ENCODE measurements at regions not wholly inside any gene's neighbourhood (a gene's known extent, or its start where the extent isn't known, plus 50 kb on each side); places are given as distances from the start of the nearest gene placed in this dataset.

DNA sequence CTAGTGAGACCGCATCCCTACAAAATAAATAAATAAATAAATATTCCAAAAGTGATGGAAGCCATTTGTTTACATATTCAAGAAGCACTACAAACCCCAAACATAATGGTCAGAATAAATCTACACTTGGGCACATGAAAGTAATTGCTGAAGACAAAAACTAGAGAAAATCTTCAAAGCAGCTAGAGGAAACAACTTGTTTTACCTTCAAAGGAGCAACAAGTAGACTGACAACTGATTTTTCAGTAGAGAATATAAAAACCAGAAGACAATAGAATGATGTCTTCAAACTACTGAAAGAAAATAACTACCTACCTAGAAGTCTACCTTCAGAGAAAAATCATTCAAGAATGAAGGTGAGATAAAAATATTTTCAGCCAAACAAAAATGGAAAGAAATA is 89.4 kb downstream of the TPRA1 start:
- WGBS (ENCODE audit: low lambda C conversion rate): 35% methylated on average over 1 of the region's 1 CpG
- Histone ChIP-seq H3K27ac (ENCODE audit: low read depth in 2 of 2, low read length in 1 of 2) (no peak overlapping the region), H3K9ac (no peak overlapping the region), H3K4me3 (ENCODE audit: low read depth in 2 of 2, low read length in 1 of 2) (no peak overlapping the region), H3K79me2 (ENCODE audit: insufficient read depth) (no peaks in the 10 kb centered on the region), H2AFZ (ENCODE audit: low read depth) (no peak overlapping the region), H3K27me3 (ENCODE audit: insufficient read depth) (no peaks in the 10 kb centered on the region), H3K4me1 (ENCODE audit: control insufficient read depth in 1 of 2, insufficient read depth in 2 of 2, low read depth in 1 of 2, low read length in 1 of 2) (no peaks in the 10 kb centered on the region), H3K9me3 (peaks cover 20% of the 10 kb centered on the region), H3F3A (replicated peaks; ENCODE audit: insufficient read depth) (no peaks in the 10 kb centered on the region), H4K20me1 (ENCODE audit: insufficient read depth) (no peaks in the 10 kb centered on the region), H3K9me2 (no peaks in the 10 kb centered on the region), H3K4me2 (no peak overlapping the region), H3K36me3 (replicated peaks in 1 of 2; ENCODE audit: control insufficient read depth in 1 of 2, insufficient read depth in 2 of 2, low read length in 1 of 2) (no peaks in the 10 kb centered on the region)
- POLR2A ChIA-PET: no interaction called here
- CTCF ChIA-PET: interaction anchor here (1.8 kb wide), 1 partner anchor 11 kb away, joined by 4 read pairs; no protein-coding TSS in a partner anchor
- no peak for DNase-seq
- TF ChIP-seq GABPA (IDR thresholded peaks at IDR 0.05; ENCODE audit: low read depth) (no peak), SMC3 (IDR thresholded peaks at IDR 0.05; ENCODE audit: low read depth, low read length) (no peak), MXI1 (IDR thresholded peaks at IDR 0.05; ENCODE audit: low read depth, low read length) (no peak)
- TF ChIP-seq, protein P1, sequence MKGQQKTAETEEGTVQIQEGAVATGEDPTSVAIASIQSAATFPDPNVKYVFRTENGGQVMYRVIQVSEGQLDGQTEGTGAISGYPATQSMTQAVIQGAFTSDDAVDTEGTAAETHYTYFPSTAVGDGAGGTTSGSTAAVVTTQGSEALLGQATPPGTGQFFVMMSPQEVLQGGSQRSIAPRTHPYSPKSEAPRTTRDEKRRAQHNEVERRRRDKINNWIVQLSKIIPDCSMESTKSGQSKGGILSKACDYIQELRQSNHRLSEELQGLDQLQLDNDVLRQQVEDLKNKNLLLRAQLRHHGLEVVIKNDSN (IDR thresholded peaks at IDR 0.05; ENCODE audit: borderline replicate concordance, low read depth): no peak

DNA sequence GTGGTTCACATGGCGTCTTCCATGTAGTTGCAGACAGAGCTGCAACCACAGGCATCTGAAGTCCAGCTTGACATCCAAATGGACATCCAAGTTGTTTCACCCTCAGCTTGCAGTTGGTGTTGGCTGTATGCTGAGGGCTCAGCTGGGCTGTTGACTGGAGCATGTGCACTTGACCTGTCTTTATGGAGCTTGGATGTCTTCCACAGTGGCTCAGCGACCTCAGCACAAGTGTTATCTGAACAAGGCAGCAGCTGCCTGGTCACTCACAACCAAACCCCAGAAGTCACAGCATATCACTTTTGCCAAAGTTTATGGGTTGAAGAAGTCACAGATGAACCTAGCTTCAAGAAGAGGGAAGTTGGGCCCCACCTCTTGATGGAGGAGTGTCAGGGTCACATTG is 92.9 kb downstream of the TPRA1 start:
- H3K36me3 ChIP-seq (replicated peaks in 1 of 2; ENCODE audit: control insufficient read depth in 1 of 2, insufficient read depth in 2 of 2, low read length in 1 of 2): no peaks in the 10 kb centered on the region
- peaks cover 19% of the 10 kb centered on the region for H3K9me3 ChIP-seq
- no peak overlapping the region for H3K4me2 ChIP-seq
- H3F3A ChIP-seq (replicated peaks; ENCODE audit: insufficient read depth): no peaks in the 10 kb centered on the region
- no peaks in the 10 kb centered on the region for H3K4me1 ChIP-seq (ENCODE audit: control insufficient read depth in 1 of 2, insufficient read depth in 2 of 2, low read depth in 1 of 2, low read length in 1 of 2)
- H3K4me3 ChIP-seq (ENCODE audit: low read depth in 2 of 2, low read length in 1 of 2): no peak overlapping the region
- H3K9me2 ChIP-seq: no peaks in the 10 kb centered on the region
- 9% methylated on average over 2 of the region's 2 CpGs for WGBS (ENCODE audit: low lambda C conversion rate)
- ChIA-PET CTCF (interaction anchor here (0.9 kb wide), 1 partner anchor 645 kb away, joined by 4 read pairs; no protein-coding TSS in a partner anchor), POLR2A (no interaction called here)
- no peaks in the 10 kb centered on the region for H3K27me3 ChIP-seq (ENCODE audit: insufficient read depth)
- no peak overlapping the region for H2AFZ ChIP-seq (ENCODE audit: low read depth)
- H3K27ac ChIP-seq (ENCODE audit: low read depth in 2 of 2, low read length in 1 of 2): no peak overlapping the region
- no peaks in the 10 kb centered on the region for H3K79me2 ChIP-seq (ENCODE audit: insufficient read depth)
- DNase-seq: no peak
- H4K20me1 ChIP-seq (ENCODE audit: insufficient read depth): no peaks in the 10 kb centered on the region
- TF ChIP-seq GABPA (IDR thresholded peaks at IDR 0.05; ENCODE audit: low read depth): no peak
- TF ChIP-seq YY1 (IDR thresholded peaks at IDR 0.05; ENCODE audit: low read depth): no peak
- TF ChIP-seq RCOR1 (IDR thresholded peaks at IDR 0.05; ENCODE audit: low read length): no peak
- TF ChIP-seq TCF12 (IDR thresholded peaks at IDR 0.05): no peak
- TF ChIP-seq NFIC (IDR thresholded peaks at IDR 0.05; ENCODE audit: borderline replicate concordance): no peak
- TF ChIP-seq, protein P2, sequence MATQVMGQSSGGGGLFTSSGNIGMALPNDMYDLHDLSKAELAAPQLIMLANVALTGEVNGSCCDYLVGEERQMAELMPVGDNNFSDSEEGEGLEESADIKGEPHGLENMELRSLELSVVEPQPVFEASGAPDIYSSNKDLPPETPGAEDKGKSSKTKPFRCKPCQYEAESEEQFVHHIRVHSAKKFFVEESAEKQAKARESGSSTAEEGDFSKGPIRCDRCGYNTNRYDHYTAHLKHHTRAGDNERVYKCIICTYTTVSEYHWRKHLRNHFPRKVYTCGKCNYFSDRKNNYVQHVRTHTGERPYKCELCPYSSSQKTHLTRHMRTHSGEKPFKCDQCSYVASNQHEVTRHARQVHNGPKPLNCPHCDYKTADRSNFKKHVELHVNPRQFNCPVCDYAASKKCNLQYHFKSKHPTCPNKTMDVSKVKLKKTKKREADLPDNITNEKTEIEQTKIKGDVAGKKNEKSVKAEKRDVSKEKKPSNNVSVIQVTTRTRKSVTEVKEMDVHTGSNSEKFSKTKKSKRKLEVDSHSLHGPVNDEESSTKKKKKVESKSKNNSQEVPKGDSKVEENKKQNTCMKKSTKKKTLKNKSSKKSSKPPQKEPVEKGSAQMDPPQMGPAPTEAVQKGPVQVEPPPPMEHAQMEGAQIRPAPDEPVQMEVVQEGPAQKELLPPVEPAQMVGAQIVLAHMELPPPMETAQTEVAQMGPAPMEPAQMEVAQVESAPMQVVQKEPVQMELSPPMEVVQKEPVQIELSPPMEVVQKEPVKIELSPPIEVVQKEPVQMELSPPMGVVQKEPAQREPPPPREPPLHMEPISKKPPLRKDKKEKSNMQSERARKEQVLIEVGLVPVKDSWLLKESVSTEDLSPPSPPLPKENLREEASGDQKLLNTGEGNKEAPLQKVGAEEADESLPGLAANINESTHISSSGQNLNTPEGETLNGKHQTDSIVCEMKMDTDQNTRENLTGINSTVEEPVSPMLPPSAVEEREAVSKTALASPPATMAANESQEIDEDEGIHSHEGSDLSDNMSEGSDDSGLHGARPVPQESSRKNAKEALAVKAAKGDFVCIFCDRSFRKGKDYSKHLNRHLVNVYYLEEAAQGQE (IDR thresholded peaks at IDR 0.05; ENCODE audit: low read depth, low read length): no peak
- TF ChIP-seq FOXM1 (IDR thresholded peaks at IDR 0.05; ENCODE audit: low read depth): no peak
- TF ChIP-seq, protein P3, sequence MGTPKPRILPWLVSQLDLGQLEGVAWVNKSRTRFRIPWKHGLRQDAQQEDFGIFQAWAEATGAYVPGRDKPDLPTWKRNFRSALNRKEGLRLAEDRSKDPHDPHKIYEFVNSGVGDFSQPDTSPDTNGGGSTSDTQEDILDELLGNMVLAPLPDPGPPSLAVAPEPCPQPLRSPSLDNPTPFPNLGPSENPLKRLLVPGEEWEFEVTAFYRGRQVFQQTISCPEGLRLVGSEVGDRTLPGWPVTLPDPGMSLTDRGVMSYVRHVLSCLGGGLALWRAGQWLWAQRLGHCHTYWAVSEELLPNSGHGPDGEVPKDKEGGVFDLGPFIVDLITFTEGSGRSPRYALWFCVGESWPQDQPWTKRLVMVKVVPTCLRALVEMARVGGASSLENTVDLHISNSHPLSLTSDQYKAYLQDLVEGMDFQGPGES (IDR thresholded peaks at IDR 0.05; ENCODE audit: low read depth, low read length): no peak
- TF ChIP-seq JUND (IDR thresholded peaks at IDR 0.05): no peak
- TF ChIP-seq, protein P4, sequence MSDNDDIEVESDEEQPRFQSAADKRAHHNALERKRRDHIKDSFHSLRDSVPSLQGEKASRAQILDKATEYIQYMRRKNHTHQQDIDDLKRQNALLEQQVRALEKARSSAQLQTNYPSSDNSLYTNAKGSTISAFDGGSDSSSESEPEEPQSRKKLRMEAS (IDR thresholded peaks at IDR 0.05; ENCODE audit: low read depth): no peak
- TF ChIP-seq, protein P5, sequence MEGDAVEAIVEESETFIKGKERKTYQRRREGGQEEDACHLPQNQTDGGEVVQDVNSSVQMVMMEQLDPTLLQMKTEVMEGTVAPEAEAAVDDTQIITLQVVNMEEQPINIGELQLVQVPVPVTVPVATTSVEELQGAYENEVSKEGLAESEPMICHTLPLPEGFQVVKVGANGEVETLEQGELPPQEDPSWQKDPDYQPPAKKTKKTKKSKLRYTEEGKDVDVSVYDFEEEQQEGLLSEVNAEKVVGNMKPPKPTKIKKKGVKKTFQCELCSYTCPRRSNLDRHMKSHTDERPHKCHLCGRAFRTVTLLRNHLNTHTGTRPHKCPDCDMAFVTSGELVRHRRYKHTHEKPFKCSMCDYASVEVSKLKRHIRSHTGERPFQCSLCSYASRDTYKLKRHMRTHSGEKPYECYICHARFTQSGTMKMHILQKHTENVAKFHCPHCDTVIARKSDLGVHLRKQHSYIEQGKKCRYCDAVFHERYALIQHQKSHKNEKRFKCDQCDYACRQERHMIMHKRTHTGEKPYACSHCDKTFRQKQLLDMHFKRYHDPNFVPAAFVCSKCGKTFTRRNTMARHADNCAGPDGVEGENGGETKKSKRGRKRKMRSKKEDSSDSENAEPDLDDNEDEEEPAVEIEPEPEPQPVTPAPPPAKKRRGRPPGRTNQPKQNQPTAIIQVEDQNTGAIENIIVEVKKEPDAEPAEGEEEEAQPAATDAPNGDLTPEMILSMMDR (IDR thresholded peaks at IDR 0.05): no peak
- no peak for TF ChIP-seq GATA2 (CRISPR knock-in tag; IDR thresholded peaks at IDR 0.05)
- no peak for TF ChIP-seq POLR2AphosphoS5 (IDR thresholded peaks at IDR 0.05; ENCODE audit: low read depth, low read length)
- TF ChIP-seq TAF1 (IDR thresholded peaks at IDR 0.05; ENCODE audit: borderline replicate concordance, low read depth, low read length): no peak
- no peak for TF ChIP-seq SIN3A (IDR thresholded peaks at IDR 0.05; ENCODE audit: borderline replicate concordance, low read depth, low read length)
- no peak for TF ChIP-seq RAD21 (IDR thresholded peaks at IDR 0.05; ENCODE audit: low read length)
- TF ChIP-seq MXI1 (IDR thresholded peaks at IDR 0.05; ENCODE audit: low read depth, low read length): no peak
- TF ChIP-seq EZH2phosphoT487 (IDR thresholded peaks at IDR 0.05; ENCODE audit: borderline replicate concordance, low read depth): no peak
- H3K9ac ChIP-seq: no peak overlapping the region

Data from SK-N-SH (cell line).